Activated naive CD8-positive, alpha-beta T cell (primary cell): ENCODE measurements at regions not wholly inside any gene's neighbourhood (a gene's known extent, or its start where the extent isn't known, plus 50 kb on each side); places are given as distances from the start of the nearest gene placed in this dataset.
"Not testable (repeated sequence)": the region's sequence is repeated elsewhere in the genome, so short reads cannot be mapped to it uniquely, and the experiment has no call there.

Source experiments
- H3K27ac Mint-ChIP-seq: one replicate; pipeline ENCODE4 v1.8.0; 2021; ENCODE audit warnings: mixed read lengths
- H3K27me3 Mint-ChIP-seq: one replicate; pipeline ENCODE4 v1.8.0; 2021; ENCODE audit warnings: mixed read lengths
- H3K36me3 Mint-ChIP-seq: one replicate; pipeline ENCODE4 v1.8.0; 2021; ENCODE audit warnings: mixed read lengths
- H3K4me1 Mint-ChIP-seq: one replicate; pipeline ENCODE4 v1.8.0; 2021; ENCODE audit warnings: low read depth, mixed read lengths
- H3K4me3 Mint-ChIP-seq: one replicate; pipeline ENCODE4 v1.8.0; 2021; ENCODE audit warnings: mild to moderate bottlenecking, mixed read lengths
- H3K9me3 Mint-ChIP-seq: one replicate; pipeline ENCODE4 v1.8.0; 2021; ENCODE audit warnings: low read depth, mixed read lengths

GRCh38 chr13:82076496-82076895 lies 1735.6 kb upstream of the SPRY2 start:
- Mint-ChIP-seq H3K36me3 (no peaks in the 10 kb centered on the region), H3K4me3 (no peak overlapping the region), H3K27me3 (no peaks in the 10 kb centered on the region), H3K27ac (no peak overlapping the region), H3K4me1 (no peaks in the 10 kb centered on the region), H3K9me3 (peaks cover 10% of the 10 kb centered on the region)

GRCh38 chr13:82070416-82070815 lies 1729.5 kb upstream of the SPRY2 start:
- no peaks in the 10 kb centered on the region for H3K27me3 Mint-ChIP-seq
- H3K4me3 Mint-ChIP-seq: no peak overlapping the region
- no peaks in the 10 kb centered on the region for H3K4me1 Mint-ChIP-seq
- no peak overlapping the region for H3K27ac Mint-ChIP-seq
- peaks cover 18% of the 10 kb centered on the region for H3K9me3 Mint-ChIP-seq
- no peaks in the 10 kb centered on the region for H3K36me3 Mint-ChIP-seq

- H3K27ac Mint-ChIP-seq: no peak overlapping the region
- H3K4me3 Mint-ChIP-seq: no peak overlapping the region
- no peaks in the 10 kb centered on the region for H3K27me3 Mint-ChIP-seq
- no peaks in the 10 kb centered on the region for H3K36me3 Mint-ChIP-seq
- H3K9me3 Mint-ChIP-seq: peaks cover 13% of the 10 kb centered on the region
- H3K4me1 Mint-ChIP-seq: no peaks in the 10 kb centered on the region
Observed at GRCh38 chr13:82062772-82063171, 1721.8 kb upstream of the SPRY2 start.

- Mint-ChIP-seq H3K27me3 (no peaks in the 10 kb centered on the region), H3K4me1 (no peaks in the 10 kb centered on the region), H3K9me3 (peaks cover 15% of the 10 kb centered on the region), H3K36me3 (no peaks in the 10 kb centered on the region), H3K4me3 (no peak overlapping the region), H3K27ac (no peak overlapping the region)
Observed at GRCh38 chr13:82058364-82058763, 1717.4 kb upstream of the SPRY2 start.

GRCh38 chr13:82045316-82045715 lies 1704.4 kb upstream of the SPRY2 start:
- not testable (repeated sequence) for H3K27ac Mint-ChIP-seq, H3K4me1 Mint-ChIP-seq, H3K27me3 Mint-ChIP-seq, H3K4me3 Mint-ChIP-seq, H3K36me3 Mint-ChIP-seq
- peaks cover 21% of the 10 kb centered on the region for H3K9me3 Mint-ChIP-seq

GRCh38 chr13:82036602-82037001 lies 1695.7 kb upstream of the SPRY2 start:
- no peaks in the 10 kb centered on the region for H3K36me3 Mint-ChIP-seq
- peaks cover 6% of the 10 kb centered on the region for H3K9me3 Mint-ChIP-seq
- no peaks in the 10 kb centered on the region for H3K4me1 Mint-ChIP-seq
- H3K4me3 Mint-ChIP-seq: no peak overlapping the region
- no peaks in the 10 kb centered on the region for H3K27me3 Mint-ChIP-seq
- no peak overlapping the region for H3K27ac Mint-ChIP-seq

- Mint-ChIP-seq H3K27me3 (no peaks in the 10 kb centered on the region), H3K9me3 (peaks cover 18% of the 10 kb centered on the region), H3K27ac (no peak overlapping the region), H3K4me3 (no peak overlapping the region), H3K4me1 (no peaks in the 10 kb centered on the region), H3K36me3 (no peaks in the 10 kb centered on the region)
Observed at GRCh38 chr13:82011355-82011754, 1670.4 kb upstream of the SPRY2 start.

GRCh38 chr13:82010780-82011179 lies 1669.9 kb upstream of the SPRY2 start:
- Mint-ChIP-seq H3K36me3 (no peaks in the 10 kb centered on the region), H3K27ac (no peak overlapping the region), H3K27me3 (no peaks in the 10 kb centered on the region), H3K4me3 (no peak overlapping the region), H3K9me3 (peaks cover 18% of the 10 kb centered on the region), H3K4me1 (no peaks in the 10 kb centered on the region)

GRCh38 chr13:82002710-82003109 lies 1661.8 kb upstream of the SPRY2 start:
- Mint-ChIP-seq H3K36me3 (no peaks in the 10 kb centered on the region), H3K9me3 (peaks cover 8% of the 10 kb centered on the region), H3K27me3 (no peaks in the 10 kb centered on the region), H3K4me1 (no peaks in the 10 kb centered on the region), H3K27ac (no peak overlapping the region), H3K4me3 (no peak overlapping the region)

- no peak overlapping the region for H3K27ac Mint-ChIP-seq
- H3K4me1 Mint-ChIP-seq: no peaks in the 10 kb centered on the region
- H3K9me3 Mint-ChIP-seq: no peaks in the 10 kb centered on the region
- no peak overlapping the region for H3K4me3 Mint-ChIP-seq
- H3K27me3 Mint-ChIP-seq: no peaks in the 10 kb centered on the region
- H3K36me3 Mint-ChIP-seq: no peaks in the 10 kb centered on the region
Observed at GRCh38 chr13:81995316-81995715, 1654.4 kb upstream of the SPRY2 start.

- Mint-ChIP-seq H3K27me3 (no peaks in the 10 kb centered on the region), H3K9me3 (peaks cover 4% of the 10 kb centered on the region), H3K4me1 (no peaks in the 10 kb centered on the region), H3K27ac (no peak overlapping the region), H3K36me3 (no peaks in the 10 kb centered on the region), H3K4me3 (no peak overlapping the region)
Observed at GRCh38 chr13:81990652-81991051, 1649.7 kb upstream of the SPRY2 start.

- Mint-ChIP-seq H3K36me3 (no peaks in the 10 kb centered on the region), H3K4me3 (no peak overlapping the region), H3K4me1 (no peaks in the 10 kb centered on the region), H3K27ac (no peak overlapping the region), H3K9me3 (peaks cover 4% of the 10 kb centered on the region), H3K27me3 (no peaks in the 10 kb centered on the region)
Observed at GRCh38 chr13:81988567-81988966, 1647.6 kb upstream of the SPRY2 start.

- Mint-ChIP-seq H3K4me1 (no peaks in the 10 kb centered on the region), H3K9me3 (peaks cover 12% of the 10 kb centered on the region), H3K27ac (no peak overlapping the region), H3K36me3 (no peaks in the 10 kb centered on the region), H3K27me3 (no peaks in the 10 kb centered on the region), H3K4me3 (no peak overlapping the region)
Observed at GRCh38 chr13:81987677-81988357, 1646.9 kb upstream of the SPRY2 start.

- Mint-ChIP-seq H3K4me3 (no peak overlapping the region), H3K36me3 (no peaks in the 10 kb centered on the region), H3K4me1 (no peaks in the 10 kb centered on the region), H3K9me3 (peaks cover 13% of the 10 kb centered on the region), H3K27ac (no peak overlapping the region), H3K27me3 (no peaks in the 10 kb centered on the region)
Observed at GRCh38 chr13:81987159-81987558, 1646.2 kb upstream of the SPRY2 start.

- no peaks in the 10 kb centered on the region for H3K4me1 Mint-ChIP-seq
- H3K36me3 Mint-ChIP-seq: no peaks in the 10 kb centered on the region
- no peak overlapping the region for H3K27ac Mint-ChIP-seq
- no peaks in the 10 kb centered on the region for H3K27me3 Mint-ChIP-seq
- no peak overlapping the region for H3K4me3 Mint-ChIP-seq
- H3K9me3 Mint-ChIP-seq: peaks cover 16% of the 10 kb centered on the region
Observed at GRCh38 chr13:81986308-81986707, 1645.4 kb upstream of the SPRY2 start.

GRCh38 chr13:81957121-81957520 lies 1616.2 kb upstream of the SPRY2 start:
- no peaks in the 10 kb centered on the region for H3K36me3 Mint-ChIP-seq
- H3K9me3 Mint-ChIP-seq: peaks cover 17% of the 10 kb centered on the region
- no peak overlapping the region for H3K27ac Mint-ChIP-seq
- H3K4me1 Mint-ChIP-seq: no peaks in the 10 kb centered on the region
- H3K27me3 Mint-ChIP-seq: no peaks in the 10 kb centered on the region
- no peak overlapping the region for H3K4me3 Mint-ChIP-seq
